Uterus (tissue), 2 donors: ENCODE measurements at regions not wholly inside any gene's neighbourhood (a gene's known extent, or its start where the extent isn't known, plus 50 kb on each side); places are given as distances from the start of the nearest gene placed in this dataset.

Experiments used
- CTCF ChIP-seq, 4 experiments: fragments of 200-600 bp in 2 of 4; fragments of 450-650 bp in 2 of 4; sonication (generic) in 2 of 4; IDR thresholded peaks; one replicate each; pipeline ENCODE4 v1.5.1; 2016 to 2019; ENCODE audit warnings: antibody characterized with exemption in 4 of 4, mild to moderate bottlenecking in 2 of 4, moderate library complexity in 1 of 4
- POLR2A ChIP-seq, 2 donors: fragments of 450-650 bp; IDR thresholded peaks; one replicate each; pipeline ENCODE4 v1.6.1; 2016; ENCODE audit warnings: antibody characterized with exemption in 2 of 2, mild to moderate bottlenecking in 1 of 2, moderate library complexity in 1 of 2

- TF ChIP-seq CTCF (IDR thresholded peaks at IDR 0.05) (no peak), POLR2A (IDR thresholded peaks at IDR 0.05) (no peak)
Observed at GRCh38 chr13:90952326-90952725, 395.2 kb upstream of the MIR17HG start.
